Sigmoid colon (tissue), 4 donors: ENCODE measurements at regions not wholly inside any gene's neighbourhood (a gene's known extent, or its start where the extent isn't known, plus 50 kb on each side); places are given as distances from the start of the nearest gene placed in this dataset.

ENCODE experiments used
- CTCF ChIP-seq, 4 experiments: fragments of 450-650 bp in 3 of 4; fragments of 200-600 bp in 1 of 4; IDR thresholded peaks; one replicate each; pipeline ENCODE4 v1.5.1; 2016 to 2019; ENCODE audit warnings: antibody characterized with exemption in 4 of 4, mild to moderate bottlenecking in 3 of 4, moderate library complexity in 2 of 4
- EP300 ChIP-seq, 4 donors: sonication (generic); formaldehyde crosslinking; IDR thresholded peaks; one replicate each; pipeline ENCODE4 v1.6.1; 2017; ENCODE audit warnings: antibody characterized with exemption in 4 of 4
- POLR2A ChIP-seq, 2 donors: fragments of 450-650 bp; IDR thresholded peaks; one replicate each; pipeline ENCODE4 v1.6.1; 2016; ENCODE audit warnings: antibody characterized with exemption in 2 of 2, mild to moderate bottlenecking in 2 of 2, moderate library complexity in 2 of 2
- POLR2AphosphoS5 ChIP-seq, 4 donors: sonication (generic); formaldehyde crosslinking; IDR thresholded peaks; one replicate each; pipeline ENCODE4 v1.6.1; 2017; ENCODE audit warnings: antibody characterized with exemption in 4 of 4

- TF ChIP-seq CTCF (IDR thresholded peaks at IDR 0.05) (no peak), POLR2AphosphoS5 (IDR thresholded peaks at IDR 0.05) (no peak), POLR2A (IDR thresholded peaks at IDR 0.05) (no peak), EP300 (IDR thresholded peaks at IDR 0.05) (no peak)
Observed at GRCh38 chrX:790783-791360, 160.3 kb downstream of the SHOX start.
